GM21723 (cell line): ENCODE measurements at regions not wholly inside any gene's neighbourhood (a gene's known extent, or its start where the extent isn't known, plus 50 kb on each side); places are given as distances from the start of the nearest gene placed in this dataset.

Experiments
- ATAC-seq: cut with Tn5 transposase; IDR thresholded peaks from one replicate; pipeline ENCODE4 v1.9.1; 2021; ENCODE audit warnings: mild to moderate bottlenecking, moderate library complexity; ENCODE audit not compliant: unreplicated experiment

- no peak for ATAC-seq
Observed at GRCh38 chr3:72109327-72110259, 324.6 kb upstream of the PROK2 start.

DNA sequence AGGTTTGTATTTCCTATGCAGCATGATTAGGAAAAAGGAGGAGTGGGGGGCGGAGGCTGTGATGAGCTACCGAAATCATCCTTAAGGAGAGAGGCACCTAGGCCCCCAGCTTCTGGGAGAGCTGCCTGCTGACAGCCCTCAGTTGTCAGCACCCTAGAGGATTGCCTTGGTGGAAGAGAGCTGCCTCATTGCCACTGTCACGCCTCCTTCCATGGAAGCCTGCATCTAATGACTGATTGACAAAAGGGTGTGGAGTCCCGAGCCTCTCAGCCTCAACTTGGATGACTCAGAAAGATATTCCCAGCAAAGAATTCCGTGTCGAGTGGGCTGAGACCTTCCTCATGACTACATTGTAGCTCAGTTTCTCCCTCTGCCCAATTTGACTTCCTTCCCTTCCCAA lies 320.4 kb upstream of the PROK2 start:
- no peak for ATAC-seq

DNA sequence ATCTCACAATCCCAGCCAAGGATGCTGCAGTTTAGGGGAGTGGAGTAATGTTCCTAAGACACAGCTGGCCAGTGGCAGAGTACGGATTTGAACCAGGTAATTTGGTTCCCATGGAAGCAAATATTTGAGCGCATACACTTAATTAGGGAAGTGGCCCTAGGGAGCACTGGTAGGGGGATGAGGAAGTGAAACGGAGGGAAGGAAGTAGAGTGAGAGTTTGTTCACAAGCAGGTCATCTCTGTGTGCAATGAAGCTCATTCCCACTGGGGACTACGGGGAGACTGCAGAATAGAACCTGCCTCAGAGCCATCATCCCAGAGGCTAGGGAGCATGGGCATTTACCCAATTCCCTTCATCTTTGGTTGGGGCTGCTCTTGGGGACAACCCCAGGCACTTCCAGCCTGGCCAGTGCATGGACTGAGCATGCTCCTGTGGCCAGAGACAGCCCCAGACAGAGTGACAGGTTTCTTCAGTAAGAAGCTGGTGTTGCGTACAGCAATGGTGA lies 317.2 kb upstream of the PROK2 start:
- peak; percentile 47 for ATAC-seq

DNA sequence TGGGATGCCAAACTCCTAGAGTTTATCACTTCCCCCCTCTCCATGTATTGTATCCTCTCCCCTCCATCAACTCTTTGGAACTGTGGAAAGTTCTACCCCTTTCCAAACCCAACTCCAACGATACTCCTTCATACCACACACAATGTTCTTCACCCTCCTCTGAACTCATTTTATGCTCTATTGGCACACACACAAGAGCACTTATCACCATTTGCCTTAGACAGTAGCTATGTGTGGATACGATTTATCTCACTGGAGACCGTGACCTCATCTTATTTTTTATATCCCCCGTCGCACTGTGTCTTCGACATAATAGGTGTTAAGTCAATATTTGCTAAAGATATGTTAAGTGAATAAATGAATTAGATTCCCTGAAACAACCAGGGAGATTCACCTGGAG lies 316.5 kb upstream of the PROK2 start:
- no peak for ATAC-seq

DNA sequence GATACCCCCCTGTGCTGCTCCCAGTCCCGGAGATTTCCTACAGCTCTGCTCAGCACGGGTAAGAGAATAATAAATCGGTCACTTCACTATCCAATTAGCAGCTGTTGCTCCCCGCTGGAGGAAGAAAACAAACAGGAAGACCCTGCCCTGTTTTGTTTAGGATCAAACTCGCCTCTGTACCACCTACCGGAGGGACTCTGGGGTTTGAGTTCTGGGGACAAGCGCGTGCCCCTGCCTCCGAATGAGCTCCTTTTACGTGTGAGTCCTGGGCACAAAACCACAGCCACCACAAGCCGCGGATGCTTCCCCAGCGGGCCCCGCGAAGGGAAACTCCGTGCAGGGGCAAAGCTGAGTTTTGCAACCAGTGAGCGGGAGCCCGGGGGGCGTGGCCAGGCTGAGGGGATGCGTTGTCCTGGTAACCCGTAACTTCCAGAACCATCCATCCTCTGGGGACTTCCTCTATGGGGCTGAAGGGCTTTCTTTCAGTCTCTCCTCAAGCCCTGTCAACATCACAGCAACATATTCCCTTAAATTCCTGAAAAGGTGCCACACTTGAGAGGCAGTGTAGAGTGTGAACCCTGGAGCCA lies 315.7 kb upstream of the PROK2 start:
- peak; percentile 64 for ATAC-seq

GRCh38 chr3:72100080-72100511 lies 315.1 kb upstream of the PROK2 start:
- ATAC-seq = no peak

- no peak for ATAC-seq
Observed at GRCh38 chr3:72099326-72100079, 314.6 kb upstream of the PROK2 start.

DNA sequence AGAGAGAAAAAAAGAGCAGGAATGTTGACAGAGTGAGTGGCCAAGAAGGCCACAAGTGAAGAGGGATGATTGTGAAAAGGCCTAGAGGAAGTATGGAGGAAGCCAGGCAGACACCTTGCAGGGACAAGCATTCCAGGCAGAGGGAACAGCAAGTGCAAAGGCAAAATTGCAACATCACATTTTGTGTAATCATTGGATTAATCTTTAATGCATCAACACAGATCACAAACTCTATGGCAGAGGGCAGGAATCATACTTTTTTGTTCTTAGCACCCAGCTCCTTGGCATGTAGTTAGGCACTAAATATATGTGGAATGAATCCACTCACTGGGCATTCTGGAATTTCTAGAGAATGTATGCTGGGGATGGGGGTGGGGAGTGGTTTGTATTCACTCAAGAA lies 312.1 kb upstream of the PROK2 start:
- ATAC-seq = no peak

- ATAC-seq = no peak
Observed at GRCh38 chr3:72095521-72095920, 310.6 kb upstream of the PROK2 start.

DNA sequence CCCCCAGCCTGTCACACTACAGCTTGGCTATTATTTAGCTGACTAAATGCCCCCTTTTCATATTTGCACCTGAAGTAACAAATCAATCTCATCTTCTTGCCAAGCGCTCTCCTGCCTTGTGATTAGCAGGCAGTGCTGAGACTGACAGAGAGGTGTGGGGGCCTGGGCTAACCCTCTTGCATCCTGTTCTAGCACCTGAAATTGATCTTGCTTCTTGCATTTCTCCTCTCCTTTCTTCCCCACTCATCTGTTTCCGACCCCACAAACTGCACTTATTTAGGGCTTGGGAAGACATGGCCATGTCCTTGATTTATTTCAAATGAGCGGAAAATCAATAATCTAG lies 309.0 kb upstream of the PROK2 start:
- ATAC-seq = no peak

- peak; percentile 55 for ATAC-seq
Observed at GRCh38 chr3:72093270-72093991, 308.5 kb upstream of the PROK2 start.

DNA sequence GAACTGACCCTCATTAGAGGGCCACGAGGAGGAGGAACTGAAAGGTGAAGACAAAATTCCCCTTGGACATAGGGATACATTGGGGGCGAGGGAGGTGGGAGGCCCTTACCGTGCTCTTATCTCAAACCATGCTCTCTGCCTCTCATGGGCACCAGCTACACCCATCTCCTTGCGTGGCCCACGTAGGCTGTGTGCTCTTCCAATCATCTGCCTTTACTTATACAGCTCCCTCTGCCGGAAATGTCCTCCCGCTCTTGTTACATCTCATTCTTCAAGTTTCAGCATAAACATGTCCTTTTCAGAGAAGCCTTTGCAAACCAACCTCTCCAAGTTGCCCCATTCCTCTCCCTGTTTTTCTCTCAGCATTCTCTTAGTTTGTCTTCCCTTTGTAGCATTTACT lies 307.8 kb upstream of the PROK2 start:
- no peak for ATAC-seq

GRCh38 chr3:72088486-72089025 lies 303.6 kb upstream of the PROK2 start:
- ATAC-seq = no peak

GRCh38 chr3:72087420-72087819 lies 302.5 kb upstream of the PROK2 start:
- no peak for ATAC-seq

DNA sequence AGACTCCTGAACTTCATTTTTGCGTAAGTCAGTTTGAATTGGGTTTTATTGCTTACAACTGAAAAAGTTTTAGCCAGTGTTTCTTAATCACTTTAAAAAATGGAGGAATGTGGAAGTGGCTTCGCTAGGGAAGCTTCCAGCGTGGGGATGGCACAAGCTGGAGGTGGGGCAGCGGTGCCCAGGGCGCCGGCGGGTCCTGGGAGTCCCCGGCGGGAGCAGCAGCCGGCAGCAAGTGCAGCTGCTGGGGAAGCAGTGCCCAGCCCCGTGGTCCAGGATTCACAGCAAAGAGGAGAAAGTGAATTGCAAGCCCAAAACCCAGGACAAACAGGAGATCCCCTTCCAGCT lies 301.8 kb upstream of the PROK2 start:
- ATAC-seq = no peak

DNA sequence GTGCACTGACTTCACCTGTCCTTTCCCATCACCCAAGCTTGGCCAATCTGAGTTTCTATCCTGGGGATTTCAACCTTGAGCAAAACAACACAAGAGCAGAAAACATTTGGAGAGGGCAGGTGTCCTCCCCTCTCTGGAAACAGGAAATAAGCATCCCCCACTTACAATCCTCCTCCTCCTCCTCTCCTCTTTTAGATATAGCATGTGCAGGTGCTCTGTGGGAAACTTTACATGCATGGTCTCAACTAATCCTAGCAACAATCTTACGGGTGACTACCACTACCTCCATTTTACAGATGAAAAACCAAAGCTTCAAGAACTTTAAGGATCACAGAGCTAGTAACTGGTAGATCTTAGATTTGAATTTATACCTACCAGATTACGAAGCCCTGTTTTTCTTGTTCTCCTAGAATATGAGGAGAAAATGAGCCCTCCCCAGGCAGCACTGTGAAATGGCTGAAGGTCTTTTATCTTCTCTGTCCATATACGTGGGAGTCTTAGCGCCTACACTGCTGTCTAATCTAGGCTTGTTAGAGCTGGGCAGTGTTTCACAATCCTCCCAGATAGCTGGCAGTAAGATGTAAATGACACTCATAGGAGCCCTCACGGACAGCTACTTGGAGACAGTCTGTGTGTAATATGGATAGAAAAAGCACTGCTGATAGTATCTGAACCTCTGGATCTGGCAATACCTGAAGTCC lies 301.2 kb upstream of the PROK2 start:
- ATAC-seq = no peak

DNA sequence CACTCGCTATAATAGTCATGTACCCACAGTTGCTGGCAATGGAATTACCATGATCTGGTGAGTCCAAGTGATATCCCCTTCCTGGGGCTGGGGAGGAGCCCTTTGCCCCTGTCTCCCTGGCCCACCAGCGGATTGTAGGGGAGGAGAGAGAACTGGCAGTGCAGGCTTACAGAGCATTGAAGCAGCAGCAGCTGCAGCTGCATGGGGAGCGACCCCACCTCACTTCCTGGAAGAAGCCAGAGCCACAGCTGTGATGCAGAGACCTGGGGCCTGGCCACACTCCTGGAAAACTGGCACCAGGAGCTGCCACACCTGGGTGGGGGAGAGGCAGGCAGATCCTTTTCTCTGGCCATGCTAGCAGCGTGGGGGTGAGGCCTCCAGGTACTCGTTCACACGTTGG lies 300.1 kb upstream of the PROK2 start:
- ATAC-seq = no peak

- ATAC-seq = peak; percentile 4
Observed at GRCh38 chr3:72082776-72083462, 298.0 kb upstream of the PROK2 start.

GRCh38 chr3:72082186-72082715 lies 297.3 kb upstream of the PROK2 start:
- peak; percentile 52 for ATAC-seq
